HuH-7.5 (cell line): ENCODE measurements at regions not wholly inside any gene's neighbourhood (a gene's known extent, or its start where the extent isn't known, plus 50 kb on each side); places are given as distances from the start of the nearest gene placed in this dataset.
A peak's percentile ranks its signal among the peaks of the same experiment; 100 is the strongest.

Experiments
- DNase-seq: peaks from one replicate; pipeline ENCODE4 v3.0.0; 2011; ENCODE audit warnings: low spot score

DNA sequence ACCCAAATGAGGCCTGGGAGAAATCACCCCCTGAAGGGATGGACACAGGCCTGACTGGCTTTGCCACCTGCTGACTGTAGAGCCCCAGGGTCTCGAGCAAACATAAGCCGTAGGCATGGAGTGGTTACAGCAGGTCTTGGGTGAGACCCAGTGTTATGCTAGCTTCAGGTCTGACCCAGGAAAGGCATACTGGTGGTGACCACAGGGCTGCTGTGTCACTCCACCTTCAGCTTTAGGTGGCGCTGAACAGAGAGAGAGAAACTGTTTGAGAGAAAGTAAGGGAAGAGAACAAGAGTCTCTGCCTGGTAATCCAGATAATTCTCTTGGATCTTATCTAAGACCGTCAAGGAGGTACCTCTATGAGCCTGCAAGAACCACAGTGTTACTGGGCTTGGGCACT lies 1544.2 kb upstream of the TMEFF2 start:
- DNase-seq, result no peak

DNA sequence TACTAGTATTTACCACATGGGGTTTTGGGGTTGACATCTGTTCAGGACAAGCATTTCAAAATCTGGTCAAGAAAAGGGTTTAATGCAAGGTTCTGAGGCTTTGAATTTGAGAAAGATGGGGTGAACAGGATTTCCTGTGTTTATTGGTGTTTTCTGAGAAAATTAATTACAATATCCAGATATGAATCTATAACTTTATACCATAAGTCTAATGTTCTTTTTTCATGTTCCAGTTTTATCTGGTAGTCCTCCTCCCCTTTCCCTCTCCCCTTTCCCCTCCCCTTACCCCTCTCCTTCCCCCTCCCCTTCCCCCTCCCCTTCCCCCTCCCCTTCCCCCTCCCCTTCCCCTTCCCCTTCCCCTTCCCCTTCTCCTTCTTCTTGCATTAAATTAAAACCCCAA lies 1518.2 kb upstream of the TMEFF2 start:
- DNase-seq, result no peak

DNA sequence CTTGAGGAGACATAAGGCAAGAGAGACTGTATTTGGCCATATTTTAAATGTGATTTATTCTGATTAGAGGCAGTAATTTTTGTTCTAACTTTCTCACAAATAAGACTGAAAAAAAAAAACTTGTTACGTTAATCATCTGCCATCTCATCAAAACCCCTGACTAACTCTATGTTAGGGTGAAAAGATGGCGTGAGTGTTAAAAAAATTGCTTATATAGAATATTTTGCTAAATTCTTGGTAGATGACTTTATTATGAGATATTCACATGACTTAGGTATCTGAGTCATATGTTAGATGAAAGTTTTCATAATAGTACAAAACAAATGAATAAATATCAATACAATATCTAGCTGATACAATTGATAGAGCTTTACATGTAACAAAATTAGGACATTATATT lies 1508.7 kb upstream of the TMEFF2 start:
- no peak for DNase-seq

DNA sequence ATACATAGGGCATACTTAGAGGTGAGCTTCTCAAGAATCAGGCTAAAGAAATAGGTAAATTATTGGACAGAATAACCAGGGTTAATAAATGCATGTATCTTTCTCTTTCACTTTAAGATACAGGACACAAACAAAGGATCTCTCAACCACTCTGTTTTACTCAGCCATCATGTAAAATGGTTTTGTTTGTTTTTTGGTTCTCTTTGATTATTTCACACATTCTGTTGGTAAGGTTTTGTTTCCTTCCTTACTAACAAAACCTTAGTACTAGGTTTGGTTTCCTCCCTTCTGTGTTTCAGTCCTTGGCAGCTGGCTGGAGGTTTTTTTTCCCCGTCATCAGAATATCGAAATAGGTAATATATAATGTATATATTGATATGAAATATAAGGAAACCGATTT lies 1506.8 kb upstream of the TMEFF2 start:
- DNase-seq, result no peak

DNA sequence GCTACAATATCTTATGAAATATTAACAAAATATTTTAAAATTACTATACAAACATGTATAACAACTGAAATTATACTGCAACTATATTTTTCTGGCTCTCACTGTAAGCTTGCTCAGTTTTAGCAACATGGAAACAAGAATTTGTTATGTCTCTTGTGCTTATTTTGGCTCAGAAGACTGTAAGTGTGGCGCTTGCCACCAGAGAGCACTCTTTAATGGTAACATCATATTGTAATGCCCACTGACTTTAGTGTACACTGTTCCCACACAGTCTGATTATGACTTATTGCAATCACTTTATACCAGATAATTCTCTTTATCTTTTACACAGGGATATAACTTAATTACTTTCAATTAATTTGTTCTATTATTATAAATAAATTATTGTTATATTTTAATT lies 1500.6 kb upstream of the TMEFF2 start:
- DNase-seq, result no peak

DNA sequence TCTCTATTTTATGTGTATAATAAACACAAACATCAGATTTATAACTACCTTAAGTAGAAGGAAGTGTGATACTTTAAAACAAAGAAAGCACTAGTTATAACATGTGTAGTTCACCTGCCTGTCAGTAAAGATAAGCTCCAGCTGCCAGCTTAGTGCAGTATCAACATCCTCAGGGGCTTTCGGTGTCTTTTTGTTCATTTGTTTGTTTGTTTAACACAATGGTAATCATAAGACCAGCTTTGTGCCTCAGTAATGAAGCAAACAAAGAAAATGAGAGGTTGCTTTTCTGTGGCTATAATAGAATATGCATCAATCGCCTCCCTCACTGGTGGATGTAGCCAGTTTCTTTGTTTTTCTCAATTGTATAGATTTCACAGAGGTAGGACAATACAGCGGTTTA lies 1499.0 kb upstream of the TMEFF2 start:
- DNase-seq, result no peak

DNA sequence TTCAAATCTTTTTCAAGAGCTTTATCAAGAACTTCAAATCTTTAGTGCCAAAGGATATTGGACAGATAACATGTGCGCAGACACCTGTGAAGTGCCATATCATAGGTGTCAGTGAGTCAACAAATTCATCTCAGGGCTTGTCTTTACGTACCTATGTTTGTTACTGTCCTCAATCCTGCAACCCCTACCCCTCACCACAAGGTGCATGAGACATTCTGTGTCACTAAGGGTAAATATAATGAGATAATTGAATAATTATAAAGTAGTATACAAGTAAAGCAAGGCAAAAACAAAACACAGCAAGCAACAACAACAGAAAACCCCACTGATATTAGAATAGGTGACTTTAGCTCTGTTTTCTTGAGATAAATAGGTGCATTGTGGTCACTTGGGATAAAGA lies 1495.8 kb upstream of the TMEFF2 start:
- DNase-seq, result no peak

DNA sequence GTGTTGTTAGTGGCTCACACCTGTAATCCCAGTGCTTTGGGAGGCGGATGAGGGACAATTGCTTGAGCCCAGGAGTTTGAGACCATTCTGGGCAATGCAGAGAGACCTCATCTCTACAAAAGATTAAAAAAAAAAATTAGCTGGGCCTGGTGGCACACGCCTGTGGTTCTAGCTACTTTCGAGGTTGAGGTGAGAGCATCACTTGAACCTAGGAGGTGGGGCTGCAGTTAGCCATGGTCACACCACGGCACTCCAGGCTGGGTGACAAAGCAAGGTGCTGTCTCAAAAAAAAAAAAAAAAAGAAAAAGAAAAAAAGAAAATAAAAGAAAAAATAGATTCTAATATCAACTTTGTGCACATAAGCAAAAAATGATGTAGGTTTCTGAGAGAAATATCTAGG lies 1492.5 kb upstream of the TMEFF2 start:
- no peak for DNase-seq

DNA sequence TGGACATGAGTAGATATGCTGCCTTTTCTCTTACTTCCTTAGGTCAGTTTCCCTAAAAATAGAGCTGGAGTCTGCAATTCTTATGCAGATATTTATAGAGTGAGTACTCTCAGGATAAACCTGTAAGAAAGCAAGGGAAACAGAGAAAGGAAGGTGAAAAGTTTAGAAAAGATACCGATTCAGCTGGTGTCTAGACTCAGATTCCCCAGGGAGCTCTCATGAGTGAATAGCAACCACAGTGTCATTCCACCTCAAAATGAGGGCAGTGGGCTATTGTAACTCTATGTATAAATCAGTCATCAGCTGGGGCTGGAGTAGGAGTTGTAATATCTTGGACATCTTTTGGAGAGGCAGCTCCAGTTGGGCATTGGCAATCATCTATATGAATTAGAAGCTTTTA lies 1485.1 kb upstream of the TMEFF2 start:
- DNase-seq, result no peak

DNA sequence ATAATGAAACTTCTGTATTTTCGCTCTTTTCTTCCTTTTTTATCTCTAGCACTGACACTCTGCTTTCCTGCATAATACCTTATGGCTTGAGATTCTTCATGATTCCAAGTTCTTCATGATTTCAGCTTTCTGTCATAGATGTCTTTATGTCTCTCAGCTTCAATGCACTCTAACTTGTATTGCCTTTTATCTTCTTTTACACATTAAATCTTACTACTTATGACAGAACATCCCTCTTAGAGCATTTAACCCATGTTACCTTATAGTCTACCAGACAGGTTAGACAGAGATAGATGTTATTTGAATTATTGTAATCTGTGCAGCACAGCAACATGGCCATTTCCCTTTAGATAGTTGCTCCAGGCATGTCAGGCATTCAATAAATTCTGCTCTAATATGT lies 1475.7 kb upstream of the TMEFF2 start:
- DNase-seq, result no peak

DNA sequence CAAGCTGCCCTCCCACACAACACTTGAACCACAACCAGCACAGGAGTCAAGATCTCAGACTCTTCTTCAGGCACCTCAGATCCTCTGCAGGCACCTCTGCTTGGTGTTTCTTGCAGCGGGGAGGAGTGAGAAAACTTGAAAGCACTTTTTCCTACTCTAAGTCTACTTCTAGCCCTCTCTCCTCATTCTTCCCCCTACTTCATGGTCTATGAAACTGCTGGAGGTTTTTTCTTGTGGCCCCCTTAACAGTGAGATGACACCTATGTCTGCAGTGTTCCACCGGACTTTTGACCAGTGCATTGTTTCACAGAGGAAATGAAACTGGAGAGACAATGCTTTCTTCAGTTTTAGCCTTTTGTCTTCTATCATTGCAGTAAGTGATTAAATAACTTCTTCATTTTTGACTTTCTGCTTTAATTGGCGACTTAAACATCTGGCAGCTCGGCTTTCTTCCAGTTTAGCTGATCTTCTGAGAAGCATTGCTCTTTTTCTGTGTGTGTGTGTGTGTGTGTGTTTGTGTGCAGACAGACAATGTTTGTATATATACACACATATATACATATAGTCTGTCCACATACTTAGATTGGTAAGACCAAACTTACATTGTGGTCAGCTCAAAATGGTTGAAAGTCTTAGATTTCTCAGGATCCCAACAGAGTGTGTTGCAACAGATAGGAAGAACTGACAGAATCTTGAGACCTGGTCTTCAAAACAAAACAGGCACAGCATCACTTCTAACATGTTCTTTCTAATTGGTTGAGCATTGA lies 1474.0 kb upstream of the TMEFF2 start:
- no peak for DNase-seq

DNA sequence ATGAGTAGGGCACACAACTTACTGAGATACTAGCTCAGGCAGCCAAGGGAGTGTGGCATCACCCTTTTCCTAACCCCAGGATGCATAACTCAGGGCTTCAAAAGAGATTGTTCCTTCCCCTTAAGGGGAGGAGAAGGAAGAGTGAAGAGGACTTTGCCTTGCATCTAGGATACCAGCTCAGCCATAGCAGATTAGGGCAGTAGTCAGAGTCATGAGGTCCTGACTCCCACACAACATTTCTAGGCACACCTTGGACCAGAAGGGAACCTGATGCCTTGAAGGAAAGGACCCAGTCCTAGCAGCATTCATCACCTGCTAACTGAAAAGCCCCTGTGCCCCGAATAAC lies 1433.2 kb upstream of the TMEFF2 start:
- no peak for DNase-seq

DNA sequence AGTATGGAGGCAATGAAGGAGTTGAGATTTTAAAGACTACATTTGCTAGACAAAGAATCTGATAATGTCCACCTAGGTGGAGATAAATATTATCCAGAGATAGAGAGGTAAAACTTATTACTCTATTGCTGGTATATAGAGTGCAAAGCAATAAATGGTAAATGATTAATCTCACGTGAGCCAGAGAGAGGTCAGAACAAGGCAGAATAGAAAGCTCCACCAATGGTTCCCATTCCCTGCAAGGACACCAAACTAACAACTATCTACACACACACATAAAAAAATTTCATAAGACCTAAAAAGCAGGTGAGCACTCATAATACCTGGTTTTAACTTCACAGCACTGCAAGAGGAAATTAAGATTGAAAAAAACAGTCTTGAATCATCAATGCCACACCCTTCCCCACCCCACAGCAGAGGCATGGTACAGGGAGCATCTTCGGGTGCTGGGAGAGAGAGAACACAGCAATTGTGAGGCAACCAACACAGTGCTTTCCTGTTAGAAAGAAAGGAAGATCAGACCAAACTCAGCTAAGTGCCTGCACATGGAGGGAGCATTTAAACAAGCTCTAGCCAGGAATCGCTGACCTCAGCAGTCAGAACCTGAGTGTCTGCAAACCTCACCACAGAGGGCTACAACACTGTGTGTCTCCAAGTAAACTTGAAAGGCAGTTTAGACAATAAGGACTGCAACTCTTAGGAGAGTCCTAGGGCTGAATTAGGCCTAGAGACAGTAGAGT lies 1432.6 kb upstream of the TMEFF2 start:
- no peak for DNase-seq

DNA sequence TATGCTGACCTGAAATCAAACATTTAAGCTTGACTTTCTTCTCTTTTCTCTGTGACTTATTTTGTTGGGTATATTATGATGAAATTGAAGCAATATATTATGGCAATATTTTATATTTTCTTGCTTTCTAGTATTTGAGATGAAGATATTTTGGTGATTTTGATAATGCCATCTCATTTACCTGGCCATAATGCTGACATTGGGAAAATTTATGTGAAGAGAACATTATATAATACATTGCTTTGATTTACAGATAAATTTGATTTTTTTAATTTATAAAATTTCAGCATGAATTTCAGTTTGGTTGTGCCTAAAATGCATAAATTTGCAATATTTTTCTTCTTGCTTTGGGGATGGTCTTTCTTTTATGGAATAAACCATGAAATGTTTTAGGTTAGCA lies 1413.7 kb upstream of the TMEFF2 start:
- DNase-seq, result no peak

DNA sequence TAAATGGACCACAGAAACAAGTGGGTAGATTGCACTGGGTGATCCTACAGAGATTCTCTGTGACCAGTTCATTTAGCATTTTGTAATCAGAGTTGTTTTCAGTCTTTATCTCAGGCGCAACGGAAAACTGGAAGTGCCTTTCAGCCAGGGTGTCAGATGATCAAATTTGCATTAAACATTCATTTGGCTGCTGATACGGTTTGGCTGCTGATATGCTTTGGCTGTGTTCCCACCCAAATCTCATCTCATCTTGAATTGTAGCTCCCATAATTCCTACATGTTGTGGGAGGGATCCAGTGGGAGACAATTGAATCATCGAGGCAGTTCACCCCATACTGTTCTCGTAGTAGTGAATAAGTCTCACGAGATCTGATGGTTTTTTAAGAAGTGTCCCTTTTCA lies 1396.1 kb upstream of the TMEFF2 start:
- DNase-seq, result no peak

DNA sequence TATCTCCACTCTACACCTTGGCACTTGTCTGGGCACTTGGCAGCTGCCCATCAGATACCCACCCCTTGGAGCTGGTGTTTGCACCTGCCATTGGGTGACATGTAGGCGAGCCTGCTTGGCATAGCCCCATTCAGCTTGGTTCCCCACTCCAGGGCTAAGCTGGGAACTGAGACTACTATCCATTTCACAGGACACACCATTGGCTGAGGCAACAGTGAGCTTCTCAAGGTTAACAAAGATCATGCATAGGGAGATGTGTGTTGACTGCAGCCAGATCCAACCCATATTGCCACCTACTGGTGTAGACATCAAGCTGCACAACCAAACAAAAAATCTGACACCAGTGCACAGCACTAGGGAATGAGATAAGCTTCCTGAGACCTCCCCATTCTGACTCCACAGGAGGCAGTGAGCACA lies 1389.8 kb upstream of the TMEFF2 start:
- peak; percentile 11 for DNase-seq

DNA sequence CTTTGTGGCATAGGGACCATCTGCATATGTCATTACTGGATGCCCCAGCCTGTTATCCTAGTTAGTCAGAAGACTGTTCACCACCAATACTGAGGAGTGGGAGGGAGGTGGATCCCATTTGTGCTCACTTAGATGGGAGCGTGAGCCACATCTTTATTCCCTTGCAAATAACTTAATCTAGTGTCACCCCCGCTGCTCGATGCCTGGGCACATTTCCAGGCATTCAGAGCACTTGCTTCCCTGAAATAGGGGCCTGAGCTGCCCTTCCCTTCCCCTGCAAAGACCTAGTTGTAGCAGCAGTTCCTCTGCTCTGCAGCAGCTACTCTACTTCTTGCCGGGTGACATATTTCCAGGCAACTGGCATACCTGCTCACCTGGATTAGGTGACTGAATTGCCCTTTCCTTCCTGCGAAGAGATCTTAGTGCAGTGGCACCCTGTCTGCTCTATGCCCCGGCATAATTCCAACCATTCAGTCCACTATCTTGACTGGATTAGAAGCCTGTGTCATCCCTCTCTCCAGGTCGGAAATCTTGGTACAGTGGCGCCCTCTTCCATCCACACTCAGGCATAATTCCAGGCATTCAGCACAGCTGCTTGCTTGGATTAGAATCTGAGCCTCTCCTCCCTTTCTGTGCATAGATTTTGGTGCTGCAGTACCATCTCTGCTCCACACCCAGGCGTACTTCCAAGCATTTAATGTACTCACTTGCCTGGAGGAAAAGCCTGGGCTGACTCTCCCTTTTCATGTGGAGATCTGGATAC lies 1389.1 kb upstream of the TMEFF2 start:
- peak; percentile 11 for DNase-seq

DNA sequence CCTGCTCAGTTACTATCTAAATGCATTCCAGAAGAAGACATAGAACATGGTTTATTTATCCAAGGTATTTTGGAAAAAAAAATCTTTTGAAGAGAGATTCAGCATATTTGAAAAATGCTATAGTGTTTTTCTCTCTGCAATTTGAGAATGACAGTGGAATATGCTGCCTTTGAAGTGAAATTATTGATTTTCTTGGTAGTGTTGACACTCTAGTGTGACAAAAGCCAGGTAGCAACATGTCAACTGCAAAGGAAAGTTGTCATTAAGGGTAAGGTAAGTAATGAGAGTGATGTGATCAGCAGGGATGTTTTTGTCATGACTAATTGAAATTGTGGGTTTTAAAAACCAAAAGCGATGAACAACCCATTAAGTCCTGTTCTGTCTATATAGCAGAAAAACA lies 1387.1 kb upstream of the TMEFF2 start:
- DNase-seq, result no peak

DNA sequence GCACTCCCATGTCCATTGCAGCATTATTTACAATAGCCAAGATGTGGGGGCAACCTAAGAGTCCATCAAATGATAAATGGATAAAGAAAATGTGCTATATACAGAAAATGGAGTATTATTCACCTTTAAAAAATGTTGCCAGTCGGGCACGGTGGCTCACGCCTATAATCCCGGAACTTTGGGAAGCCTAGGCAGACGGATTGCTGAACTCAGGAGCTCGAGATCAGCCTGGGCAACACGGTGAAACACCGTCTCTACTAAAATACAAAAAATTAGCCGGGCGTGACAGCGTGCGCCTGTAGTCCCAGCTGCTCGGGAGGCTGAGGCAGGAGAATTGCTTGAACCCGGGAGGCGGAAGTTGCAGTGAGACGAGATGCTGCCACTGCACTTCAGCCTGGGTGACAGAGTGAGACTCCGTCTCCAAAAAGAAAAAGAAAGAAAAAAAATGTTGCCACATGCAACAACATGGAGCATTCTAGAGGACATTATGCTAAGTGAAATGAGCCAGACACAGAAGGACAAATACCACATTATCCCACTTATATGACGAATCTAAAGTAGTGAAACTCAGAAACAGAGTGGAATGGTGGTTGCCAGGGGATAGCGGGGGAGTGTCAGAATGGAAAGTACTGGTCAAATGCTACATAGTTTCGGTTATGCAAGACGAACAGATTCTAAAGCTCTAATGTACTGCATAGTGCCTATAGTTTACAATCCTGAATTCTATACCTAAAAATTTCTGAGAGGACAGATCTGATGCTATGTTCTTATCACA lies 1385.6 kb upstream of the TMEFF2 start:
- DNase-seq, result no peak

DNA sequence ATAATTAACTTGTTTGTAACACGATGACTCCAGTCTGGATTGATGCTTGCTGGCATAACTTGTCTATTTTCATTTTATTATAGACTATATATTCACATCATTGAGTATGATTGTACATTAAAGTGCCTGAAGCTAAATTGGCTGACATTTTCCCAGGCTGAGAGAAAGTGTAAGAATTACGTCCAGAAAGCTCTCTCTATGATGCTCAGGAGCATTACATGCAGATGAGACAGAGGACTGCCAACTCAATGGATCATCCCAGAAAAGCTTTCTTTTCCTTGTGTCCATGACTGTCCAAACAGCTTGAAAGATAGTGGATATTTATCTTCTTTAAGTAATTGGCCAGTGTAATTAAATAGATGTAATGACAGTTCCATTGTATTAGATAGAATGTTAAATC lies 1372.2 kb upstream of the TMEFF2 start:
- DNase-seq, result no peak

DNA sequence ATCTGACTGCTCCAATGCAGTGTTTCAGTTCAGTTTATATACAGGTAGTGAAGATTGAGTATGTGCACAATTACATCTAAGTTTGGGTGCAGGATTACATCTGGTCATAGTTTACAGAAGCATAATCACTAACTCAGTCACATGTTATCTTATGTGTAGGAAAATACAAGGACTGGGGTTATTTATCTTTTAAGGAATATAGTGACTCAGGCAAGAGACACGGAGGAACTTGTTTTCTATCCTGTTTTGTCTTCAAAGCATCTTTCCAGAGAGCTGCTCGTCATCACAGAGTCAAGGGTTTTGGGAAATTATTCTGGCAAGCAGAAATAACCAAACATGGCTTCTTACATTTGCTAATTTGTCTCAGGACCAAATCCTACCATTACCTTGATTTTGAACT lies 1371.5 kb upstream of the TMEFF2 start:
- no peak for DNase-seq

DNA sequence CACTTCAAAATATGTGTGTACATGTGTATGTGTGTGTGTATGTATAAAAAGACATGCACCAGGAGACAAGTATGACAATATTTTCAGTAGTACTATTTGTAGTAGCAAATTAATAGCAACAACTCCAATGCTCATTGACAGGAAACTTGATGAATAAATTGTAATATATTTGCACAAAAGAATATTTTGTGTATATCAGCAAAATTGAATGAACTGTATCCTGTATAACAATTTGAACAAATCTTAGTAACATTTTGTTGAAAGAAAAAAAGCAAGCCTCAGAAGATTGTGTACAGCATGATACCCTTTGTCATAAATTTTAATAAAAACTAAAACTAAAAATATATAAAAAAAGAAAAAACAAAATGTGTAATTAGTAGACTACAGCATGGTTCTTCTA lies 1367.3 kb upstream of the TMEFF2 start:
- no peak for DNase-seq
